ENCODE measurements at regions not wholly inside any gene's neighbourhood (a gene's known extent, or its start where the extent isn't known, plus 50 kb on each side); places are given as distances from the start of the nearest gene placed in this dataset.

- no peaks in the 10 kb centered on the region for H3K9me3 Mint-ChIP-seq
- H3K27ac Mint-ChIP-seq: peak overlapping the region in 2 of 3 donors; percentile 23 to 86
- H3K27me3 Mint-ChIP-seq: peaks cover 2% of the 10 kb centered on the region
- H3K4me1 Mint-ChIP-seq: peaks cover 31 to 50% (median 39%) of the 10 kb centered on the region in 3 donors
- H3K4me3 Mint-ChIP-seq: peak overlapping the region in 1 of 4 donors; percentile 54
- H3K36me3 Mint-ChIP-seq: no peaks in the 10 kb centered on the region
These were observed 119.1 kb downstream of the TLE3 start for GRCh38 chr15:69978603-69979002.

- Mint-ChIP-seq H3K27me3 (peaks cover 2% of the 10 kb centered on the region), H3K4me3 (peak overlapping the region; percentile 57 to 88 (median 82))
These were observed 118.5 kb downstream of the TLE3 start for GRCh38 chr15:69979262-69979661.

DNA sequence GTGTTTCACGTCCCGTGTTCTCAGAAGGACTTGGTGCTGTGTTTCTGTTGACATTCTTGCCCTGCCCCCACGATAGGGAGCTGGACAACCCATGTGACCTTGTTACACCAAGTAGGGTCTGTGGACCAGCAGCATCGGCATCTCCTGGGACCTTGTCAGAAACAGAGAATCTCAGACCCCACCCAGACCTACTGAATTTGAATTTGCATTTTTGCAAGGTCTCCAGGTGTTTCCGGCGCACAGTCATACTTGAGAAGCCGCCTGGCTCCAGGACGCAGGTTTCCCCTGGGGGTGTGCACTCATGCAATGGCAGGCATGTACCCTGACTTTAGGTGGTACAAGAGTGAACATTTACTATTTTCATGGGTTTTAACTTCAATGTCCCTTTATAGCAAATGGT is 117.9 kb downstream of the TLE3 start:
- no peaks in the 10 kb centered on the region for H3K36me3 Mint-ChIP-seq
- H3K9me3 Mint-ChIP-seq: peaks cover 0 to 3% (median 0%) of the 10 kb centered on the region in 3 donors
- H3K4me1 Mint-ChIP-seq: peaks cover 31 to 51% (median 40%) of the 10 kb centered on the region in 3 donors
- H3K4me3 Mint-ChIP-seq: peak overlapping the region; percentile 57 to 88 (median 82)
- peaks cover 5% of the 10 kb centered on the region for H3K27me3 Mint-ChIP-seq
- H3K27ac Mint-ChIP-seq: peak overlapping the region; percentile 86 to 97 (median 95)

More at GRCh38 chr15:69979262-69979661, 118.5 kb downstream of the TLE3 start:
- peaks cover 31 to 50% (median 40%) of the 10 kb centered on the region in 3 donors for H3K4me1 Mint-ChIP-seq
- no peaks in the 10 kb centered on the region for H3K36me3 Mint-ChIP-seq
- H3K9me3 Mint-ChIP-seq: no peaks in the 10 kb centered on the region
- H3K27ac Mint-ChIP-seq: peak overlapping the region; percentile 86 to 97 (median 95)

- Mint-ChIP-seq H3K27ac (peak overlapping the region; percentile 86 to 97 (median 95)), H3K36me3 (no peaks in the 10 kb centered on the region), H3K9me3 (peaks cover 0 to 3% (median 0%) of the 10 kb centered on the region in 3 donors), H3K27me3 (peaks cover 3% of the 10 kb centered on the region), H3K4me1 (peaks cover 31 to 51% (median 40%) of the 10 kb centered on the region in 3 donors), H3K4me3 (peak overlapping the region; percentile 57 to 88 (median 82))
These were observed 117.2 kb downstream of the TLE3 start for GRCh38 chr15:69980341-69981059.

DNA sequence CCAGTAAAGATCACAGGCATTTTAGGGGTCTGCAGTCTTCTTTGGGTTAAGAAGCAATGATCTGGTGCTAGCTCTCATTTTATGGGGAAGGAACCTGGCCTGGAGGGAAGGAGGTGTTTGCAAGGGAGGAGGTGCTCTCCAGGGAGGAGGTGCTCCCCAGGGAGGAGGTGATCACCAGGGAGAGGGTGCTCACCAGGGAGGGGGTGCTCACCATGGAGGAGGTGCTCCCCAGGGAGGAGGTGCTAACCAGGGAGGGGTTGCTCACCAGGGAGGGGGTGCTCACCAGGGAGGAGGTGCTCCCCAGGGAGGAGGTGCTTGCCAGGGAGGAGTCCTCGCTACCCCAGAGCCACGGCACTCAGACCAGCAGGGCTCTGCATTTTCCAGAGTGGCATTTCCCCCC is 115.7 kb downstream of the TLE3 start:
- Mint-ChIP-seq H3K27ac (peak overlapping the region in 2 of 3 donors; percentile 86 to 95), H3K27me3 (peaks cover 3% of the 10 kb centered on the region), H3K36me3 (no peaks in the 10 kb centered on the region), H3K9me3 (peaks cover 0 to 3% (median 0%) of the 10 kb centered on the region in 3 donors), H3K4me1 (peaks cover 31 to 53% (median 40%) of the 10 kb centered on the region in 3 donors), H3K4me3 (peak overlapping the region in 2 of 4 donors; percentile 53 to 86)

DNA sequence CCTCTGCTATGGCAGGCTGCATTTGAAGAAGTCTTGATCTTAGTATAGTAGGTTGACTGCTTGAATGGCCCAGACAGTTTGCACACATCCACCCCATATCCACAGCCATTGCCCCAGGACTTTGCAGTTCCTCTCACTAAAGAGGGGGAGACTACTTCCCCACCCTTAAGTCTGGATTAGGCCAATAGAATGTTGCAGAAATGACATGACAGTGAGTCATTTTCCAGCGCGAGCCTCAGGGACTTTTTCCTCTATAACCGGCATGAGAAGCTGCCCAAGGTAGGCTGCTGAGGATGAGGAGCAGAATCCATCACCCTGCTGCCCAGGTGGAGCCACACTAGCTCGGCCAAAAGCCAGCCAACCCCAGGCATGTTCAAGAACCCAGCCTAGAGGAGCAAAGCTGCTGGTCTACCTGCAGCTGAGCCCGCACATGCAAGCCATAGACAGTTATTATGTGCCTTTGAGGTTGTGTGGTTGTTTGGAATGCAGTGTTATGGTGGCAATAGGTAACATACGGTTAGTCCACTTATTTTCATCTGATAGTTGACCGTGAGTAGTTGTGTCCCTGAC is 113.9 kb downstream of the TLE3 start:
- Mint-ChIP-seq H3K9me3 (peaks cover 0 to 3% (median 0%) of the 10 kb centered on the region in 3 donors), H3K27ac (no peak overlapping the region), H3K36me3 (no peaks in the 10 kb centered on the region), H3K4me1 (peaks cover 37 to 61% (median 40%) of the 10 kb centered on the region in 3 donors), H3K4me3 (no peak overlapping the region), H3K27me3 (peaks cover 3% of the 10 kb centered on the region)

- Mint-ChIP-seq H3K4me3 (peak overlapping the region in 1 of 4 donors; percentile 15), H3K4me1 (peaks cover 28 to 41% (median 29%) of the 10 kb centered on the region in 3 donors), H3K9me3 (peaks cover 0 to 3% (median 0%) of the 10 kb centered on the region in 3 donors), H3K27me3 (peaks cover 3% of the 10 kb centered on the region), H3K27ac (no peak overlapping the region), H3K36me3 (no peaks in the 10 kb centered on the region)
These were observed 109.9 kb downstream of the TLE3 start for GRCh38 chr15:69987492-69988489.

- H3K4me1 Mint-ChIP-seq: peaks cover 28 to 41% (median 32%) of the 10 kb centered on the region in 3 donors
- peaks cover 3% of the 10 kb centered on the region for H3K27me3 Mint-ChIP-seq
- no peaks in the 10 kb centered on the region for H3K36me3 Mint-ChIP-seq
- peak overlapping the region in 1 of 4 donors; percentile 15 for H3K4me3 Mint-ChIP-seq
- no peak overlapping the region for H3K27ac Mint-ChIP-seq
- H3K9me3 Mint-ChIP-seq: peaks cover 0 to 3% (median 0%) of the 10 kb centered on the region in 3 donors
These were observed 109.0 kb downstream of the TLE3 start for GRCh38 chr15:69988541-69989225.

GRCh38 chr15:69990566-69991421 is 106.9 kb downstream of the TLE3 start:
- Mint-ChIP-seq H3K4me1 (peaks cover 45 to 58% (median 47%) of the 10 kb centered on the region in 3 donors), H3K4me3 (no peak overlapping the region), H3K36me3 (peaks cover 3% of the 10 kb centered on the region), H3K27me3 (no peaks in the 10 kb centered on the region), H3K9me3 (no peaks in the 10 kb centered on the region), H3K27ac (peak overlapping the region in 1 of 3 donors; percentile 78)

GRCh38 chr15:69991551-69991980 is 106.2 kb downstream of the TLE3 start:
- no peaks in the 10 kb centered on the region for H3K9me3 Mint-ChIP-seq
- no peaks in the 10 kb centered on the region for H3K27me3 Mint-ChIP-seq
- H3K27ac Mint-ChIP-seq: no peak overlapping the region
- peak overlapping the region in 1 of 4 donors; percentile 66 for H3K4me3 Mint-ChIP-seq
- H3K4me1 Mint-ChIP-seq: peaks cover 45 to 66% (median 50%) of the 10 kb centered on the region in 3 donors
- peaks cover 3% of the 10 kb centered on the region for H3K36me3 Mint-ChIP-seq

- H3K27me3 Mint-ChIP-seq: no peaks in the 10 kb centered on the region
- no peak overlapping the region for H3K4me3 Mint-ChIP-seq
- H3K27ac Mint-ChIP-seq: peak overlapping the region in 1 of 3 donors; percentile 50
- H3K36me3 Mint-ChIP-seq: peaks cover 3% of the 10 kb centered on the region
- no peaks in the 10 kb centered on the region for H3K9me3 Mint-ChIP-seq
- H3K4me1 Mint-ChIP-seq: peaks cover 45 to 67% (median 55%) of the 10 kb centered on the region in 3 donors
These were observed 105.4 kb downstream of the TLE3 start for GRCh38 chr15:69992348-69992747.

GRCh38 chr15:69994429-69995205 is 103.1 kb downstream of the TLE3 start:
- H3K4me3 Mint-ChIP-seq: peak overlapping the region; percentile 2 to 84 (median 38)
- H3K4me1 Mint-ChIP-seq: peaks cover 50 to 72% (median 68%) of the 10 kb centered on the region in 3 donors
- H3K9me3 Mint-ChIP-seq: peaks cover 0 to 2% (median 0%) of the 10 kb centered on the region in 3 donors
- peaks cover 8% of the 10 kb centered on the region for H3K36me3 Mint-ChIP-seq
- peaks cover 2% of the 10 kb centered on the region for H3K27me3 Mint-ChIP-seq
- peak overlapping the region; percentile 5 to 78 (median 47) for H3K27ac Mint-ChIP-seq

Data from IgD-negative memory B cell (primary cell).